ENCODE measurements at regions not wholly inside any gene's neighbourhood (a gene's known extent, or its start where the extent isn't known, plus 50 kb on each side); places are given as distances from the start of the nearest gene placed in this dataset.
"Not testable (repeated sequence)": the region's sequence is repeated elsewhere in the genome, so short reads cannot be mapped to it uniquely, and the experiment has no call there.

- no peak for DNase-seq (ENCODE audit: low read depth in 2 of 2)
These were observed 183.1 kb downstream of the TMEM121 start for GRCh38 chr14:105709281-105710118.

DNA sequence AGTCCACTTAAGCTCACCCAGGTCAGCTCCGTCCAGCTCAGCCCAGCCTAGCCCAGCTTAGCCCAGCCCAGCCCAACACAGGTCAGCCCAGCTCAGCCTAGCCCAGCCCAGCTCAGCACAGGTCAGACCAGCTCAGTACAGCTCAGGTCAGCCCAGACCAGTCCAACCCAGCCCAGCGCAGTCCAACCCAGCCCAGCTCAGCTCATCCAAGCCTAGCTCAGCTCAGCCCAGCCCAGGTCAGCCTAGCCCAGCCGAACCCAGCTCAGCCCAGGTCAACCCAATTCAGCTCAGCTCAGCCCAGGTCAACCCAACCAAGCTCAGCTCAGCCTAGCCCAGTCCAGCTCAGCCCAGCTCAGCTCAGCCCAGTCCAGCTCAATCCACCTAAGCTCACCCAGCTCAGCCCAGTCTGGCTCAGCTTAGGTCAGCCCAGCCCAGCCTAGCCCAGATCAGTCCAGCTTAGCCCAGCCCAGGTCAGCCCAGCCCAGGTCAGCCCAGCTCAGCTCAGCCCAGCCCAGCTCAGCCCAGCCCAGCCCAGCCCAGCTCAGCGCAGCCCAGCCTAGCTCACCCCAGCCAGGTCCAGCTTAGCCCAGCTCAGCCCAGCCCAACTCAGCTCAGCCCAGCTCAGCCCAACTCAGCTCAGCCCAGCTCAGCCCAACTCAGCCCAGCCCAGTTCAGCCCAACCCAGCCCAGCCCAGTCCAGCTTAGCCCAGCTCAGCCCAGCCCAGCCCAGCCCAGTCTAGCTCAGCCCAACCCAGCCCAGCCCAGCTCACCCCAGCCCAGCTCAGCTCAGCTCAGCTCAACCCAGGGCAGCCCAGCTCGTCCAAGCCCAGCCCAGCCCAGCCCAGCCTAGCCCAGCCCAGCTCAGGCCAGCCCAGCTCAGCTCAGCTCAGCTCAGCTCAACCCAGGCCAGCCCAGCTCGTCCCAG is 184.0 kb downstream of the TMEM121 start:
- no peak for DNase-seq (ENCODE audit: low read depth in 2 of 2)

DNA sequence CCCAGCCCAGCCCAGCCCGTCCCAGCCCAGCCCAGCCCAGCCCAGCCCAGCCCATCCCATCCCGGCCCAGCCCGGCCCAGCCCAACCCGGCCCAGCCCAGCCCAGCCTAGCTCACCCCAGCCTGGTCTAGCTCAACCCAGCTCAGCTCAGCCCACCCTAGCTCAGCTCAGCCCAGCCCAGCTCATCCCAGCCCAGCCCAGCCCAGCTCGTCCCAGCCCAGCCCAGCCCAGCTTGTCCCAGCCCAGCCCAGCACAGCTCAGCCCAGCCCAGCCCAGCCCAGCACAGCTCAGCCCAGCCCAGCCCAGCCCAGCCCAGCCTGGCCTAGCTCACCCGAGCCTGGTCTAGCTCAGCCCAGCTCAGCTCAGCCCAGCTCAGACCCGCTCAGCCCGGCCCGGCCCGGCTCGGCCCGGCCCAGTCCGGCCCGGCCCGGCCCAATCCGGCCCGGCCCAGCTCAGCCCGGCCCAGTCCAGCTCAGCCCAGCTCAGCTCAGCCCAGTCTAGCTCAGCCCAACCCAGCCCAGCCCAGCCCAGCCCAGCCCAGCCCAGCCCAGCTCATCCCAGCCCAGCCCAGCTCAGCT is 184.7 kb downstream of the TMEM121 start:
- no peak for DNase-seq (ENCODE audit: low read depth in 2 of 2)

DNA sequence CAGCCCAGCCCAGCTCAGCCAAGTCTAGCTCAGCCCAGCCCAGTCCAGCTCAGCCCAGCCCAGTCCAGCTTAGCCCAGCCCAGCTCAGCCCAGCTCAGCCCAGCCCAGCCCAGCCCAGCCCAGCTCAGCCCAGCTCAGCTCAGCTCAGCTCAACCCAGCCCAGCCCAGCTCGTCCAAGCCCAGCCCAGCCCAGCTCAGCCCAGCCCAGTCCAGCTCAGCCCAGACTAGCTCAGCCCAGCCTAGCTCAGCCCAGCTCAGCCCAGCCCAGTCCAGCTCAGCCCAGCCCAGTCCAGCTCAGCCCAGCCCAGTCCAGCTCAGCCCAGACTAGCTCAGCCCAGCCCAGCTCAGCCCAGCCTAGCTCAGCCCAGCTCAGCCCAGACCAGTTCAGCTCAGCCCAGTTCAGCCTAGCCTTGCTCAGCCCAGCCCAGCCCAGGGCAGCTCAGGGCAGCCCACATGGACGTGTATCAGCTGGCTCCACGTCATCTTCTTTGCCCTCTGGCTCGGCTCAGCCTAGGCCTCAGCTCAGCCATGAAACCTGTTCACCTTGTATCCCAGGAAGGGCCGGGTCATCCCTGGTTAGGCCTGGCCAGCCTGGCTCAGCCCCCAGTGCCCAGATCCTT is 185.6 kb downstream of the TMEM121 start:
- DNase-seq (ENCODE audit: low read depth in 2 of 2): no peak

DNA sequence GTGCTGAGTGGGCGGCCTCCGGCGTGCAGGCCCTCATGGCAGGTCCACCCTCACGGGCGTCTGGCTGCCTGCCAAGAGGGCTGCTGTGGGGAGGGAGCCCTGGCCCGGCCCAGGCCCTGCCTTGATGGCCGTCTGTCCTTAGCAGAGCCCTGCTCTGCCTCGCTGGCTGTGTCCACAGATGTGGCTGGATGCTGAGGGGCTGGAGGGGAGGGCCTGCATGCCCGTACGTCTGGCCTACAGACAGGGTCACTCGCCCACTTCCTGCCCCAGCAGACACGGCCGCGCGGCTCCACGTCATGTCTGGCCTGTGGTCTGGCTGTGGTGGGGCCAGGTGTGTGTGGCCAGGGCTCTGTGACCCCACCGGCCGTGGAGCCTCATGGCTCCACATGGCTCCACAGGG is 186.3 kb downstream of the TMEM121 start:
- DNase-seq (ENCODE audit: low read depth in 2 of 2): not testable (repeated sequence)

- DNase-seq (ENCODE audit: low read depth in 2 of 2): not testable (repeated sequence)
These were observed 186.8 kb downstream of the TMEM121 start for GRCh38 chr14:105713160-105713559.

- DNase-seq (ENCODE audit: low read depth in 2 of 2): not testable (repeated sequence)
These were observed 187.5 kb downstream of the TMEM121 start for GRCh38 chr14:105713836-105714235.

DNA sequence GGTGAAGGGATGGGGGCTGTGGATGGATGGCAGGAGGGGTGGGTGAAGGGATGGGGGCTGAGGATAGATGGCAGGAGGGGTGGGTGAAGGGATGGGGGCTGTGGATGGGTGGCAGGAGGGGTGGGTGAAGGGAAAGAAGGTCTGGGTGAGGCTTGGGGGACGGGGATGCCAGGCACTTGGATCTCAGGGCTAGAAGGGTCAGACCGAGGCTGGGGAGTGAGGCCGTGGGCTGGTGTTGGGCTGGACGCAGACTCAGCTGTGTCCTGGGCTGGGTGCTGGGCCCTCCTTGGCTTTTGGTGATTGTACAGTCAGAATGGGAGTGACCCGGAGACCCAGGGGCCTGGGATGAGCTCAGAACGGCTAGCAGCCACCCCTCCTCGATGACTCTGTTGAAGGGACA is 192.4 kb downstream of the TMEM121 start:
- not testable (repeated sequence) for DNase-seq (ENCODE audit: low read depth in 2 of 2)

DNA sequence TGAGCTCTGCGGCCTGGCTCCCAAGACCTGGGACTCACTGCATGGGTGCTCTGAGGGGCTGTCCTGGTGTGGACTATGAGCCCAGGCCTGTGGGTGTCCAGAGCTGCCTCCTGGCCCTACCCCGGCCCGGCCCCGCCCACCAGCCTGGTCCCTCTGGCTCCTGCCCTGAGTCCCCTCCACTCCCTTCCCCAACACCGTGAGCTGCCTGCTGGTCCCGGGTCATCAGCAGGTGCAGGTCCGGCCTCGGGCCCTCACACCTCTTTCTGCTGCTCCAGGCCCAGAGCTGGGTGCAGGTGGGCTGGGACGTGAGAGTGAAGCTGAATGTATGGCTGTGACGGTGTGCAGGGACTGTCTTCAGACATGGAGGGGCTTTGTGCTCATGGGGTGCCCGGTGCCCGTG is 193.7 kb downstream of the TMEM121 start:
- DNase-seq (ENCODE audit: low read depth in 2 of 2): not testable (repeated sequence)

GRCh38 chr14:105720852-105721601 is 194.6 kb downstream of the TMEM121 start:
- not testable (repeated sequence) for DNase-seq (ENCODE audit: low read depth in 2 of 2)

- not testable (repeated sequence) for DNase-seq (ENCODE audit: low read depth in 2 of 2)
These were observed 195.2 kb downstream of the TMEM121 start for GRCh38 chr14:105721602-105721970.

GRCh38 chr14:105721996-105722709 is 195.8 kb downstream of the TMEM121 start:
- not testable (repeated sequence) for DNase-seq (ENCODE audit: low read depth in 2 of 2)

DNA sequence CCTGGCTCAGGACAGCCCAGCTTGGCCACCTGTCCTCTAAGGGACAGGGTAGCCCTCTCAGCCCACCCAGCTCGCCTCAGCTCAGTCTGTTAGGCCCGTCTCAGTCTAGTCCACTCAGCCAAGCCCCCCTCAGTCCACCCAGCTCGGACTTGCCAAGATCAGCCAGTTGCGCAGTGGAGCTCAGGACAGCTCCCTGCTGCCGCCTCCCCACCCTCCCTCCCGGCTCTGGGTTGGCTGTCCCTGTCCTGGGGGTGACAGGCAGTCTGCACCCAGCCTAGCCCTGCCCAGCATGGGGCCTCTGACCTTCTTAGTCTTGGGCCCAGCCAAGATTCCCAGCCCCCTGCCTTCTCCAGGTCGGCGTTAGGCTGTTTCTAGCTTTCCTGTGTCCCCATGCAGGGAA is 196.9 kb downstream of the TMEM121 start:
- DNase-seq (ENCODE audit: low read depth in 2 of 2): not testable (repeated sequence)

DNA sequence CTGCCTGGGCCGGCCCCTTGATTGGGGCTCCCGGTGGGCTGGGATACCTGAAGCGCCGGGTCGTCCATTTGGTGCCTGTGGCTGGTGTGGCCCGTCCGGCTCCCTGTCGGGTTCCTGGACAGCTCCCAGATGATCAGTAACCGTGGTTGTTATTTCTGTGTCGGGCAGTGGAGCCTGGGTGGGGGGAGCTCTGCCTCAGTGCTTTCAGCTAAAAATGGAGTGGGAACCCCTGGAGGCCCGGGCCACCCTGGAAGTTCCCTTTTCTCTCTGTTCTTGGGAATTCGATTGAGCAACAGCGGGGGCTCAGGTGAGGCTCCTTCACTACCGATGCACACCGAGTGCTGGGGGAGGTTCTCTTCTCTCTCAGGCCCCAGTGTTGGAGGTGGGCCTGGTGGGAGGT is 197.4 kb downstream of the TMEM121 start:
- not testable (repeated sequence) for DNase-seq (ENCODE audit: low read depth in 2 of 2)

DNA sequence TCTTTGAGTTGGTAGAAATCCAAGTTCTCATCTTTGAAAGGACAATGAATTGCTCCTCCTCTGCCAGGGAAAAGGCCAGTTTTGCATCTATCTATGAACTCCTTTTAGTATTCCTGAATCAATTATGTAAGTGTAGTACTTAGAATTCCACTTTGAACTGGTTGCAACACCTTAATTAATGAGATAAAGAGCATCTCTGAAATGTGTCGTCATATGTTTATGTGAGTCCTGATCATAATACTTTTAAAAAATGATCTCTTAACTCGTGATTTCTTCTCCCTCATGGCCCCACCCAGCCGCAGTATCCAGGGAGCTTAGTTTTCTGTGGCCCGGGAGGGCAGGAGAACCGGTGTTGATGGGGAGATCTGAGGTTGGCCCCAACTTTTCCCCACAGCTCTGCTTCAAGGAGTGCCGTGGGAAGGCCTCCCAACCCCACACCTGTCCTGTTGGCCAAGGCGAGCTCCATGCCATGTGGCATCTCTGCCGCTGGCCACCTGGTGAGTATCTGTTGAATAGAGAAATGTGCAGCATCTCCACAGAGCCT is 203.5 kb downstream of the TMEM121 start:
- not testable (repeated sequence) for DNase-seq (ENCODE audit: low read depth in 2 of 2)

- not testable (repeated sequence) for DNase-seq (ENCODE audit: low read depth in 2 of 2)
These were observed 204.3 kb downstream of the TMEM121 start for GRCh38 chr14:105730731-105731130.

DNA sequence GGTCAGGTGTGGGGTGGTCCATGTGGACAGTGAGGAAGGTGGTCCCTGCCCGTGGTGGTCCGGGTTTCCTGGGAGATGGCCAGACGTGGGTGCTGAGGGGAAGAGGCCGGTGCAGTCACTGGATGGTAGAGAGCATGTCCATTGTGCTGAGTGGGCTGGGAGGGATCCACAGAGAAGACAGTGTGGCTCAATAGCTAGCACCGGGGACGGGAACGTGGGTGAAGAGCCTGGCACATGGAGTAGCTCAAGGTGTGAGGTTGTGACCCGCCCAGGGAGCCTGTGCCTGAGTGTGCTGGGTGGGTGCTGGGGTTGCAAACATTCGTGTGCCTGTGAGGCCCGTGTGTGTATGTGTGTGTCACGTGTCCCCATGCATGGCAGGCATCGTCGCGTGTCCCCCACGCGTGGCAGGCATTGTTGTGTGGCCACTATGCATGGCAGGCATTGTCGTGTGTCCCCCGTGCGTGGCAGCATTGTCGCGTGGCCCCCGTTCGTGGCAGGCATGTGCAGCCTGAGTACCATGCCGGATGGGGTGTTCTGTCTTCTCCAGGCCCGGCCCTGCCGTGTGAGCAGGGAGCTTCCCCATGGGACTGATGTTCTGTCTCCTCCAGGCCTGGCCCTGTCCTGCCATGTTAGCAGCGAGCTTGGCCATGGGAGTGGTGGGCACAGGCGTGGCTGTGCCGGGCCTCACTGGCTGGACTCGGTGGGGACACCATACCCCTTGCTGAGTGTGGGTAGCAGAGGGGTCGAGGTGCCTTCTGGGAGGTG is 205.0 kb downstream of the TMEM121 start:
- not testable (repeated sequence) for DNase-seq (ENCODE audit: low read depth in 2 of 2)

- DNase-seq (ENCODE audit: low read depth in 2 of 2): no peak
These were observed 207.0 kb downstream of the TMEM121 start for GRCh38 chr14:105733081-105734065.
